CD8-positive, alpha-beta memory T cell (primary cell): ENCODE measurements at regions not wholly inside any gene's neighbourhood (a gene's known extent, or its start where the extent isn't known, plus 50 kb on each side); places are given as distances from the start of the nearest gene placed in this dataset.
"Not testable (repeated sequence)": the region's sequence is repeated elsewhere in the genome, so short reads cannot be mapped to it uniquely, and the experiment has no call there.

ENCODE experiments used
- CTCF ChIA-PET: fragments of 350-600 bp; sonication (Branson Sonifier 250); formaldehyde crosslinking; loops from one replicate; lab custom pipeline; 2021; ENCODE audit warnings: antibody characterized with exemption; lab: Charles Lee
- POLR2A ChIA-PET: fragments of 350-600 bp; sonication (Branson Sonifier 250); formaldehyde crosslinking; loops from one replicate; lab custom pipeline; 2021; ENCODE audit warnings: antibody characterized with exemption; lab: Charles Lee
- DNase-seq, 5 donors: peaks; one replicate each; pipeline versions ENCODE4 v3.0.0 to v3.0.0-alpha.2; 2020 to 2022; ENCODE audit warnings: mixed read lengths in 1 of 5
- H3K27ac ChIP-seq: one replicate; pipeline ENCODE4 v1.7.0; 2013; ENCODE audit warnings: low read depth, mild to moderate bottlenecking, low read length, moderate library complexity
- H3K27me3 ChIP-seq: 2 replicates; pipeline ENCODE4 v1.7.0; 2013; ENCODE audit warnings: low read length, mild to moderate bottlenecking; ENCODE audit not compliant: insufficient read depth, poor library complexity, severe bottlenecking
- H3K36me3 ChIP-seq: 2 replicates; pipeline ENCODE4 v1.7.0; 2013; ENCODE audit warnings: mild to moderate bottlenecking, low read length, moderate library complexity; ENCODE audit not compliant: insufficient read depth
- H3K4me1 ChIP-seq: 2 replicates; pipeline ENCODE4 v1.7.0; 2013; ENCODE audit warnings: mild to moderate bottlenecking, low read length, moderate library complexity; ENCODE audit not compliant: insufficient read depth
- H3K4me3 ChIP-seq: 2 replicates; pipeline ENCODE4 v1.7.0; 2013; ENCODE audit warnings: mild to moderate bottlenecking, low read length
- H3K9me3 ChIP-seq: 2 replicates; pipeline ENCODE4 v1.7.0; 2013; ENCODE audit warnings: mild to moderate bottlenecking, low read length
- H3K27ac Mint-ChIP-seq, 8 donors: one replicate each; pipeline ENCODE4 v1.8.0; 2020 to 2021; ENCODE audit warnings: mixed read lengths in 8 of 8, mild to moderate bottlenecking in 6 of 8, inconsistent platforms in 3 of 8, moderate library complexity in 3 of 8
- H3K27me3 Mint-ChIP-seq, 2 donors: one replicate each; pipeline ENCODE4 v1.8.0; 2020 to 2021; ENCODE audit warnings: mixed read lengths in 2 of 2, mild to moderate bottlenecking in 1 of 2, moderate library complexity in 1 of 2
- H3K36me3 Mint-ChIP-seq, 3 donors: one replicate each; pipeline ENCODE4 v1.8.0; 2020 to 2021; ENCODE audit warnings: mixed read lengths in 3 of 3, inconsistent platforms in 1 of 3, mild to moderate bottlenecking in 1 of 3
- H3K4me1 Mint-ChIP-seq, 3 donors: one replicate each; pipeline ENCODE4 v1.8.0; 2020 to 2021; ENCODE audit warnings: mixed read lengths in 3 of 3, inconsistent platforms in 1 of 3, mild to moderate bottlenecking in 1 of 3
- H3K4me3 Mint-ChIP-seq, 7 donors: one replicate each; pipeline ENCODE4 v1.8.0; 2020 to 2021; ENCODE audit warnings: mixed read lengths in 7 of 7, mild to moderate bottlenecking in 6 of 7, moderate library complexity in 4 of 7, inconsistent platforms in 2 of 7
- H3K9me3 Mint-ChIP-seq, 5 donors: one replicate each; pipeline ENCODE4 v1.8.0; 2020 to 2022; ENCODE audit warnings: mixed read lengths in 5 of 5, mild to moderate bottlenecking in 3 of 5, moderate library complexity in 2 of 5, inconsistent platforms in 1 of 5

- H3K4me1 Mint-ChIP-seq, H3K9me3 Mint-ChIP-seq, H3K27me3 ChIP-seq, H3K4me1 ChIP-seq, H3K36me3 Mint-ChIP-seq, H3K9me3 ChIP-seq, H3K27ac Mint-ChIP-seq, H3K4me3 ChIP-seq, H3K27me3 Mint-ChIP-seq, DNase-seq, H3K27ac ChIP-seq, CTCF ChIA-PET, H3K4me3 Mint-ChIP-seq, POLR2A ChIA-PET, H3K36me3 ChIP-seq: not testable (repeated sequence)
These were observed 426.9 kb upstream of the LMCD1 start for GRCh38 chr3:8074740-8075139.

- Mint-ChIP-seq H3K4me1 (no peaks in the 10 kb centered on the region), H3K9me3 (no peaks in the 10 kb centered on the region), H3K4me3 (no peak overlapping the region), H3K27ac (no peak overlapping the region), H3K36me3 (no peaks in the 10 kb centered on the region), H3K27me3 (no peaks in the 10 kb centered on the region)
- ChIA-PET POLR2A (no interaction called here), CTCF (no interaction called here)
- no peaks in the 10 kb centered on the region for H3K27me3 ChIP-seq
- H3K36me3 ChIP-seq, result no peaks in the 10 kb centered on the region
- H3K4me1 ChIP-seq, result no peaks in the 10 kb centered on the region
- no peak for DNase-seq
- H3K4me3 ChIP-seq, result no peak overlapping the region
- no peak overlapping the region for H3K27ac ChIP-seq
- H3K9me3 ChIP-seq, result no peaks in the 10 kb centered on the region
These were observed 424.5 kb upstream of the LMCD1 start for GRCh38 chr3:8077126-8077525.

DNA sequence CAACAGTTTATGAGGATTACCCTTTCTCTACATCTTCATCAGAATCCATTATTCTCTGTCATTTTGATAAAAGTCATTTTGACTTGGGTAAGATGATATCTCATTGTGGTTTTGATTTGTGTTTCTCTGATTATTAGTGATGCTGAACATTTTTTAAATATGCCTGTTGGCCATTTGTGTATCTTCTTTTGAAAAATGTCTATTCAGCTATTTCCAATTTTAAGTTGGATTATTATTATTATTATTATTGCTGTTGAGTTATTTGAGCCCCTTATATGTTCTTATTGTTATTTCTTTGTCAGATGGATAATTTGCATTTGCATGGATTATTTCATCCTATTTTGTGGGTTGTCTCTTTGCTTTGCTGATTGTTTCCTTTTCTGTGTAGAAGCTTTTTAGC is 421.2 kb upstream of the LMCD1 start:
- no peak overlapping the region for H3K27ac Mint-ChIP-seq
- Histone ChIP-seq H3K4me1 (no peaks in the 10 kb centered on the region), H3K9me3 (no peaks in the 10 kb centered on the region), H3K27me3 (no peaks in the 10 kb centered on the region), H3K4me3 (no peak overlapping the region), H3K36me3 (no peaks in the 10 kb centered on the region), H3K27ac (no peak overlapping the region)
- H3K4me1 Mint-ChIP-seq, result no peaks in the 10 kb centered on the region
- H3K27me3 Mint-ChIP-seq, result no peaks in the 10 kb centered on the region
- no peak overlapping the region for H3K4me3 Mint-ChIP-seq
- ChIA-PET CTCF (no interaction called here), POLR2A (no interaction called here)
- H3K9me3 Mint-ChIP-seq, result no peaks in the 10 kb centered on the region
- no peaks in the 10 kb centered on the region for H3K36me3 Mint-ChIP-seq
- no peak for DNase-seq

DNA sequence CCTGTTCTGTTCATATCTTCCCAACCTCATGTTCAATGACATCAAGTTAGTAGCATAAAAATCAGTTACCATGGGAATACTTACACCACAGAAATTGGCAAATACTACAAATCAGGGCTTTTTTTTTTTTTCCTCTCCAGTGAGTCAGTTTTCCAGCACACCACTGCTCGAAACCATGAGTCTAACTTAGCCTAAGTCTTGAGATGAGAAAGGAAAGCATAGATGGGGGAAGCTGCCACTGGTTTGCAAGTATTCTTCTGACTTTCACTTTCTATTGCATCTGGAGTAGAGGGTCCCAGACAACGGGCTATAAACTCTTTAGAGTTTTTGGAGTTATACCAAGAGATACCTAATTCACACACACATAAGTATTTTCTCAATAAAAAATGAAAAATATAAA is 416.1 kb upstream of the LMCD1 start:
- CTCF ChIA-PET, result no interaction called here
- Histone ChIP-seq H3K9me3 (no peaks in the 10 kb centered on the region), H3K27me3 (no peaks in the 10 kb centered on the region), H3K4me1 (no peaks in the 10 kb centered on the region), H3K36me3 (no peaks in the 10 kb centered on the region), H3K4me3 (no peak overlapping the region), H3K27ac (no peak overlapping the region)
- DNase-seq, result no peak
- H3K27ac Mint-ChIP-seq, result no peak overlapping the region
- POLR2A ChIA-PET, result no interaction called here
- no peak overlapping the region for H3K4me3 Mint-ChIP-seq
- H3K4me1 Mint-ChIP-seq, result no peaks in the 10 kb centered on the region
- peaks cover 0 to 8% of the 10 kb centered on the region in 2 donors for H3K27me3 Mint-ChIP-seq
- H3K9me3 Mint-ChIP-seq, result no peaks in the 10 kb centered on the region
- H3K36me3 Mint-ChIP-seq, result no peaks in the 10 kb centered on the region

- Mint-ChIP-seq H3K9me3 (no peaks in the 10 kb centered on the region), H3K27me3 (peaks cover 0 to 8% of the 10 kb centered on the region in 2 donors), H3K4me3 (no peak overlapping the region), H3K4me1 (no peaks in the 10 kb centered on the region), H3K36me3 (no peaks in the 10 kb centered on the region), H3K27ac (no peak overlapping the region)
- Histone ChIP-seq H3K9me3 (no peaks in the 10 kb centered on the region), H3K36me3 (no peaks in the 10 kb centered on the region), H3K27me3 (no peaks in the 10 kb centered on the region), H3K27ac (no peak overlapping the region), H3K4me3 (no peak overlapping the region), H3K4me1 (no peaks in the 10 kb centered on the region)
- POLR2A ChIA-PET, result no interaction called here
- CTCF ChIA-PET, result no interaction called here
- DNase-seq, result no peak
These were observed 413.7 kb upstream of the LMCD1 start for GRCh38 chr3:8087951-8088350.

DNA sequence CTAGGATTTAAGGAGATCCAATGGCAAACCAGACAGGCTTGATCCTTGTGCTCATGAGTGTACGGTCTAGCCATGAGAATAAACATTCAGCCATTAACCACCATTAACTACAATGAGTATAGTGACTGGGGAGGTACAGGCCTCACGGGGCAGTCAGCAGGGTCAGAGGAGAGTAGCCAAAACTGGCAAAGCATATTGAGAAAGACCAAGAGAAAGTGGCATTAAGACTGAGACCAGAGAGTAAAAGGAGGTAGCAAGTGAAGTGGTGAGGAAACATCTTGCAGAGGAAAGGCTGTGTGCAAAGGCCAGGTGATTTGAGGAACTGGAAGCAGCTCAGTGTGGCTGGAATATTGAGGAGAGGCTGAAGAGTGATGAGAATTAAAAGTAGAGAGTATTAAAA is 407.2 kb upstream of the LMCD1 start:
- no peaks in the 10 kb centered on the region for H3K9me3 Mint-ChIP-seq
- Histone ChIP-seq H3K36me3 (no peaks in the 10 kb centered on the region), H3K4me1 (no peaks in the 10 kb centered on the region), H3K27me3 (no peaks in the 10 kb centered on the region), H3K9me3 (no peaks in the 10 kb centered on the region), H3K27ac (no peak overlapping the region), H3K4me3 (no peak overlapping the region)
- no peak overlapping the region for H3K27ac Mint-ChIP-seq
- no peaks in the 10 kb centered on the region for H3K36me3 Mint-ChIP-seq
- DNase-seq, result no peak
- POLR2A ChIA-PET, result no interaction called here
- CTCF ChIA-PET, result no interaction called here
- peaks cover 0 to 8% of the 10 kb centered on the region in 2 donors for H3K27me3 Mint-ChIP-seq
- H3K4me3 Mint-ChIP-seq, result no peak overlapping the region
- no peaks in the 10 kb centered on the region for H3K4me1 Mint-ChIP-seq

DNA sequence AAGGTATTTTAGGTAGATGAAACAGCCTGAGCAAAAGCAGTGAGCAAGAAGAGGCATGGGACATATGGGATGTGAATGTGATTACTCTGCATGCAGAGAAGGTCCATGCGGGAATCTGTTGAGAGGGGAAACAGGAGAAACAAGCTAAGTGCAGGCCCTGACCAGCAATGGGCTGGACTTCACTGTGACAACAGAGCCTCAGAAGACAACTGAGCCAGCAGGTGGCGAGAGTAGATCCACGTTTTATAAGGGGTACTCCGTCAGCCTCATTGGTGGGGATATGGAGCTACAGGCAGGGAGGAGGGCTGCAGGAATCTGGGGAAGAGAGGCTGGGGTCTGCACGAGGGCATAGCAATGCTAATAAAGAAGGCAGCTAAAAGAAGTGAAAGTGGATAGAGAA is 405.9 kb upstream of the LMCD1 start:
- no peaks in the 10 kb centered on the region for H3K27me3 ChIP-seq
- Mint-ChIP-seq H3K27ac (peak overlapping the region in 2 of 8 donors; percentile 1 to 91), H3K9me3 (no peaks in the 10 kb centered on the region), H3K4me3 (no peak overlapping the region), H3K27me3 (no peaks in the 10 kb centered on the region), H3K36me3 (peaks cover 0 to 2% (median 0%) of the 10 kb centered on the region in 3 donors), H3K4me1 (no peaks in the 10 kb centered on the region)
- no peak overlapping the region for H3K27ac ChIP-seq
- no peak for DNase-seq
- no peaks in the 10 kb centered on the region for H3K9me3 ChIP-seq
- ChIA-PET POLR2A (no interaction called here), CTCF (no interaction called here)
- no peaks in the 10 kb centered on the region for H3K36me3 ChIP-seq
- no peaks in the 10 kb centered on the region for H3K4me1 ChIP-seq
- H3K4me3 ChIP-seq, result no peak overlapping the region

GRCh38 chr3:8097690-8098089 is 403.9 kb upstream of the LMCD1 start:
- Histone ChIP-seq H3K9me3 (no peaks in the 10 kb centered on the region), H3K27ac (no peak overlapping the region), H3K27me3 (no peaks in the 10 kb centered on the region), H3K4me1 (no peaks in the 10 kb centered on the region), H3K36me3 (no peaks in the 10 kb centered on the region), H3K4me3 (no peak overlapping the region)
- H3K36me3 Mint-ChIP-seq, result peaks cover 0 to 2% (median 0%) of the 10 kb centered on the region in 3 donors
- POLR2A ChIA-PET, result no interaction called here
- no peak for DNase-seq
- CTCF ChIA-PET, result no interaction called here
- no peaks in the 10 kb centered on the region for H3K9me3 Mint-ChIP-seq
- H3K4me1 Mint-ChIP-seq, result no peaks in the 10 kb centered on the region
- H3K4me3 Mint-ChIP-seq, result no peak overlapping the region
- H3K27me3 Mint-ChIP-seq, result peaks cover 0 to 2% of the 10 kb centered on the region in 2 donors
- H3K27ac Mint-ChIP-seq, result no peak overlapping the region

DNA sequence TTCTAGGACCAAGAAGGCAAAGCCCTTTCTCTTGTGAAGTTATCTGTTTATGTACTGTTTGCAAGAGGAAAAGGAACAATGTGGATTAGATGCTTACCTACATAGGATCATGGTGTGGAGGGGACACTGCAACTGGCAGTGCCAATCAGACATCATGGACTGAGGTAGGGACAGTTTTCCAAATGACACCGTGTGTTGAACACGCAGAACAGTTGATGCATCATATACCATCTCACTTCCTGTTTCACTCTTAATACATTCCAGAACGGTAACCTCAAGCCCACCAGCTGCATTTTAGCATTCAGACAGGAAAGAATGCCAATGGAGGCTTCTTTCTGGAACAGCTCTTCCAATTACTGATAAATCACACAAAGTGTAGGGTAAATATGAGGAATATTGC is 397.7 kb upstream of the LMCD1 start:
- no peak for DNase-seq
- H3K4me1 ChIP-seq, result no peaks in the 10 kb centered on the region
- Mint-ChIP-seq H3K4me1 (peaks cover 0 to 5% (median 4%) of the 10 kb centered on the region in 3 donors), H3K36me3 (peaks cover 0 to 2% (median 0%) of the 10 kb centered on the region in 3 donors), H3K27ac (no peak overlapping the region), H3K9me3 (peaks cover 0 to 4% (median 0%) of the 10 kb centered on the region in 5 donors), H3K27me3 (peaks cover 0 to 2% of the 10 kb centered on the region in 2 donors), H3K4me3 (no peak overlapping the region)
- H3K9me3 ChIP-seq, result no peaks in the 10 kb centered on the region
- no peaks in the 10 kb centered on the region for H3K27me3 ChIP-seq
- no peaks in the 10 kb centered on the region for H3K36me3 ChIP-seq
- ChIA-PET POLR2A (no interaction called here), CTCF (no interaction called here)
- H3K27ac ChIP-seq, result no peak overlapping the region
- H3K4me3 ChIP-seq, result no peak overlapping the region
